HEK293 (cell line): ENCODE measurements at regions not wholly inside any gene's neighbourhood (a gene's known extent, or its start where the extent isn't known, plus 50 kb on each side); places are given as distances from the start of the nearest gene placed in this dataset.
"Not testable (repeated sequence)": the region's sequence is repeated elsewhere in the genome, so short reads cannot be mapped to it uniquely, and the experiment has no call there.

Experiments used
- CTCF ChIA-PET: fragments of 350-600 bp; formaldehyde crosslinking; extraction: SDS; loops from one replicate; lab custom pipeline; 2021; ENCODE audit warnings: antibody characterized with exemption; lab: Yijun Ruan, JAX
- POLR2A ChIA-PET: fragments of 300-600 bp; formaldehyde crosslinking; extraction: SDS; loops from one replicate; lab custom pipeline; 2020; ENCODE audit warnings: antibody characterized with exemption, inconsistent platforms; lab: Yijun Ruan, JAX
- H3K27ac ChIP-seq: fragments of 200-500 bp; sonication (Bioruptor generic); 2 replicates; pipeline ENCODE4 v1.5.1; 2014; ENCODE audit warnings: low read depth, low read length, control low read depth, inconsistent platforms; ENCODE audit errors: extremely low read depth
- H3K36me3 ChIP-seq, 2 experiments: fragments of 200-500 bp in 1 of 2; sonication (Bioruptor generic) in 1 of 2; 1 replicate in 1 of 2; 2 replicates in 1 of 2; pipeline ENCODE4 v1.5.1; 2014 to 2017; ENCODE audit warnings: inconsistent platforms in 2 of 2, low read length in 2 of 2; ENCODE audit not compliant: control insufficient read depth in 2 of 2, insufficient read depth in 1 of 2
- H3K4me1 ChIP-seq: fragments of 200-500 bp; sonication (Bioruptor generic); 2 replicates; pipeline ENCODE4 v1.5.1; 2014; ENCODE audit warnings: mild to moderate bottlenecking, low read length, inconsistent platforms; ENCODE audit not compliant: control insufficient read depth, insufficient read depth
- H3K4me3 ChIP-seq: 2 replicates; pipeline ENCODE4 v1.5.1; 2011; ENCODE audit warnings: low read depth, mild to moderate bottlenecking, control low read depth, low read length, moderate library complexity
- H3K9me3 ChIP-seq: fragments of 200-500 bp; sonication (Bioruptor generic); 2 replicates; pipeline ENCODE4 v1.5.1; 2014; ENCODE audit warnings: low read depth, low read length, inconsistent platforms; ENCODE audit not compliant: control insufficient read depth, insufficient read depth
- KLF10 ChIP-seq: fragments of 450-650 bp; IDR thresholded peaks from 2 replicates; pipeline ENCODE4 v1.5.1; 2018; ENCODE audit warnings: missing biosample characterization, mild to moderate bottlenecking, missing genetic modification characterization
- OVOL3 ChIP-seq: fragments of 450-650 bp; formaldehyde crosslinking; IDR thresholded peaks from 2 replicates; pipeline ENCODE4 v1.5.1; 2016; ENCODE audit warnings: missing biosample characterization, missing genetic modification characterization
- PRDM6 ChIP-seq: fragments of 450-650 bp; formaldehyde crosslinking; IDR thresholded peaks from 2 replicates; pipeline ENCODE4 v1.5.1; 2017; ENCODE audit warnings: missing biosample characterization, missing genetic modification characterization
- SETDB1 ChIP-seq: IDR thresholded peaks from one replicate; pipeline ENCODE4 v1.6.1; 2017; ENCODE audit warnings: mild to moderate bottlenecking, low read length, moderate library complexity, mixed read lengths; ENCODE audit not compliant: insufficient read length
- ZBTB11 ChIP-seq: fragments of 450-650 bp; formaldehyde crosslinking; conservative IDR thresholded peaks from 2 replicates; pipeline ENCODE4 v1.5.1; 2016; ENCODE audit warnings: low read depth, missing biosample characterization, missing genetic modification characterization
- ZBTB20 ChIP-seq: fragments of 450-650 bp; formaldehyde crosslinking; IDR thresholded peaks from 2 replicates; pipeline ENCODE4 v1.5.1; 2016; ENCODE audit warnings: missing biosample characterization, missing genetic modification characterization
- ZBTB21 ChIP-seq: fragments of 450-650 bp; formaldehyde crosslinking; IDR thresholded peaks from 2 replicates; pipeline ENCODE4 v1.5.1; 2017; ENCODE audit warnings: missing biosample characterization, missing genetic modification characterization
- ZBTB48 ChIP-seq: fragments of 450-650 bp; formaldehyde crosslinking; IDR thresholded peaks from 2 replicates; pipeline ENCODE4 v1.5.1; 2016; ENCODE audit warnings: missing biosample characterization, missing genetic modification characterization
- ZFP3 ChIP-seq: fragments of 450-650 bp; formaldehyde crosslinking; IDR thresholded peaks from 2 replicates; pipeline ENCODE4 v1.5.1; 2016; ENCODE audit warnings: low read depth, missing biosample characterization, missing genetic modification characterization
- ZNF114 ChIP-seq: fragments of 450-650 bp; formaldehyde crosslinking; IDR thresholded peaks from 2 replicates; pipeline ENCODE4 v1.5.0; 2017; ENCODE audit warnings: missing biosample characterization, missing genetic modification characterization
- ZNF18 ChIP-seq: fragments of 450-650 bp; formaldehyde crosslinking; IDR thresholded peaks from 2 replicates; pipeline ENCODE4 v1.5.1; 2016; ENCODE audit warnings: missing biosample characterization, missing genetic modification characterization
- ZNF184 ChIP-seq: fragments of 450-650 bp; IDR thresholded peaks from 2 replicates; pipeline ENCODE4 v1.5.1; 2018; ENCODE audit warnings: missing biosample characterization, mild to moderate bottlenecking, missing genetic modification characterization
- ZNF302 ChIP-seq: fragments of 450-650 bp; formaldehyde crosslinking; IDR thresholded peaks from 2 replicates; pipeline ENCODE4 v1.5.1; 2016; ENCODE audit warnings: missing biosample characterization, missing genetic modification characterization, low read depth
- ZNF426 ChIP-seq: fragments of 450-650 bp; formaldehyde crosslinking; IDR thresholded peaks from 2 replicates; pipeline ENCODE4 v1.5.1; 2017; ENCODE audit warnings: missing biosample characterization, missing genetic modification characterization, mild to moderate bottlenecking, inconsistent platforms, moderate library complexity
- ZNF621 ChIP-seq: fragments of 450-650 bp; formaldehyde crosslinking; IDR thresholded peaks from 2 replicates; pipeline ENCODE4 v1.5.1; 2017; ENCODE audit warnings: missing biosample characterization, missing genetic modification characterization
- ZNF639 ChIP-seq: fragments of 450-650 bp; formaldehyde crosslinking; IDR thresholded peaks from 2 replicates; pipeline ENCODE4 v1.5.1; 2016; ENCODE audit warnings: missing biosample characterization, missing genetic modification characterization
- ZNF747 ChIP-seq: fragments of 450-650 bp; formaldehyde crosslinking; IDR thresholded peaks from 2 replicates; pipeline ENCODE4 v1.5.1; 2016; ENCODE audit warnings: missing biosample characterization, missing genetic modification characterization
- ZNF776 ChIP-seq: fragments of 450-650 bp; formaldehyde crosslinking; IDR thresholded peaks from 2 replicates; pipeline ENCODE4 v1.5.0; 2017; ENCODE audit warnings: missing biosample characterization, missing genetic modification characterization, borderline replicate concordance
- ZNF792 ChIP-seq: fragments of 450-650 bp; formaldehyde crosslinking; IDR thresholded peaks from 2 replicates; pipeline ENCODE4 v1.5.1; 2016; ENCODE audit warnings: missing biosample characterization, missing genetic modification characterization
- ZNF837 ChIP-seq: fragments of 450-650 bp; formaldehyde crosslinking; IDR thresholded peaks from 2 replicates; pipeline ENCODE4 v1.5.1; 2016; ENCODE audit warnings: missing biosample characterization, missing genetic modification characterization

GRCh38 chr10:51014680-51015389, 59.5 kb upstream of the PRKG1 start:
- no peak for TF ChIP-seq ZNF184 (tag by site-specific recombination)
- no peak for TF ChIP-seq ZBTB20 (tag by site-specific recombination)
- no peak for TF ChIP-seq ZFP3 (tag by site-specific recombination)
- no peak for TF ChIP-seq ZBTB21 (tag by site-specific recombination)
- TF ChIP-seq ZNF837 (tag by site-specific recombination): no peak
- TF ChIP-seq ZNF747 (tag by site-specific recombination): no peak
- no peak for TF ChIP-seq ZNF18 (tag by site-specific recombination)
- no peak for TF ChIP-seq ZBTB11 (tag by site-specific recombination)
- no peak for TF ChIP-seq PRDM6 (tag by site-specific recombination)
- no peak for TF ChIP-seq ZNF639 (tag by site-specific recombination)
- no peak for TF ChIP-seq ZNF302 (tag by site-specific recombination)
- no peak for TF ChIP-seq ZNF621 (tag by site-specific recombination)
- TF ChIP-seq ZNF792 (tag by site-specific recombination): no peak
- TF ChIP-seq ZBTB48 (tag by site-specific recombination): no peak
- no peak for TF ChIP-seq KLF10 (tag by site-specific recombination)
- no peak for TF ChIP-seq OVOL3 (tag by site-specific recombination)
- no peak for TF ChIP-seq ZNF114 (tag by site-specific recombination)
- no peak for TF ChIP-seq ZNF426 (tag by site-specific recombination)
- no peak for TF ChIP-seq ZNF776
- TF ChIP-seq SETDB1: no peak
- CTCF ChIA-PET: interaction anchor here (0.9 kb wide), 1 partner anchor 374 kb away, joined by 3 read pairs; no protein-coding TSS in a partner anchor
- POLR2A ChIA-PET: no interaction called here
- H3K27ac ChIP-seq: no peak overlapping the region
- H3K4me3 ChIP-seq: no peak overlapping the region
- H3K4me1 ChIP-seq: no peaks in the 10 kb centered on the region
- H3K36me3 ChIP-seq: no peaks in the 10 kb centered on the region
- no peaks in the 10 kb centered on the region for H3K9me3 ChIP-seq

GRCh38 chr10:51015390-51015754, 58.9 kb upstream of the PRKG1 start:
- CTCF ChIA-PET: interaction anchor here (0.9 kb wide), 1 partner anchor 374 kb away, joined by 3 read pairs; no protein-coding TSS in a partner anchor
- H3K27ac ChIP-seq, H3K9me3 ChIP-seq, POLR2A ChIA-PET, H3K36me3 ChIP-seq, H3K4me3 ChIP-seq, H3K4me1 ChIP-seq: not testable (repeated sequence)
